ENCODE measurements at regions not wholly inside any gene's neighbourhood (a gene's known extent, or its start where the extent isn't known, plus 50 kb on each side); places are given as distances from the start of the nearest gene placed in this dataset.

DNA sequence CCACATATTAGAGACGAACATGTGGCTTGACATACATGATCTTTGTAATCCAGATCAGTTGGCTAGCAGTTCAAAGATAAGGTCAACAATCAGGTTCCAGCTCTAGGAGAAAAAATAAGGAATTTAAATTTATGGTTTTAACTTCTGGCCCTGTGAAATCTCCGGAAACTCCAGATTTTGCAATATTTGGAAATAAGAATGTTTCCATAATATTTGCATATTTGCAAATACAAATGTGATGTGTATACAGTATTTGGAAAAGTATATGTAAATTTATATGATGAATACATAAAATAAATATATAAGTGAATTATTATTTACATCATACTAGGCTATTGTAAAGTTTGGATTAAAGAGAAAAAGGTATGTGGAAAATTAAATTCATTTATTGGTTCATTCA, 97.1 kb downstream of the KCNJ2 start:
- Histone ChIP-seq H3F3A (ENCODE audit: low read depth) (no peaks in the 10 kb centered on the region), H3K27me3 (ENCODE audit: insufficient read depth, low read length, poor library complexity, severe bottlenecking) (no peaks in the 10 kb centered on the region), H3K79me2 (ENCODE audit: insufficient read depth, low read length) (no peaks in the 10 kb centered on the region), H3K9ac (ENCODE audit: low read depth, low read length, poor library complexity, severe bottlenecking) (no peak overlapping the region), H3K4me3 (ENCODE audit: low read length, poor library complexity, severe bottlenecking) (no peak overlapping the region), H3K36me3 (ENCODE audit: insufficient read depth, low read length) (no peaks in the 10 kb centered on the region), H3K9me2 (replicated peaks; ENCODE audit: low read depth, low read length) (no peaks in the 10 kb centered on the region), H3K9me3 (ENCODE audit: insufficient read depth, low read depth, low read length) (no peaks in the 10 kb centered on the region), H3K4me2 (ENCODE audit: low read depth, low read length, poor library complexity, severe bottlenecking) (no peak overlapping the region), H2AFZ (ENCODE audit: low read length) (no peak overlapping the region), H3K4me1 (ENCODE audit: insufficient read depth, low read length, poor library complexity, severe bottlenecking) (no peaks in the 10 kb centered on the region), H4K20me1 (ENCODE audit: insufficient read depth, low read length, poor library complexity, severe bottlenecking) (no peaks in the 10 kb centered on the region)
- TF ChIP-seq EZH2phosphoT487 (IDR thresholded peaks at IDR 0.05; ENCODE audit: borderline replicate concordance) (no peak), CTCF (conservative IDR thresholded peaks at IDR 0.05; ENCODE audit: low read length) (no peak)

- H3K36me3 ChIP-seq (ENCODE audit: insufficient read depth, low read length): no peaks in the 10 kb centered on the region
- no peaks in the 10 kb centered on the region for H3K79me2 ChIP-seq (ENCODE audit: insufficient read depth, low read length)
- H3K9me2 ChIP-seq (replicated peaks; ENCODE audit: low read depth, low read length): no peaks in the 10 kb centered on the region
- no peaks in the 10 kb centered on the region for H3K27me3 ChIP-seq (ENCODE audit: insufficient read depth, low read length, poor library complexity, severe bottlenecking)
- TF ChIP-seq EZH2phosphoT487 (IDR thresholded peaks at IDR 0.05; ENCODE audit: borderline replicate concordance) (no peak), CTCF (conservative IDR thresholded peaks at IDR 0.05; ENCODE audit: low read length) (no peak)
- no peaks in the 10 kb centered on the region for H4K20me1 ChIP-seq (ENCODE audit: insufficient read depth, low read length, poor library complexity, severe bottlenecking)
- no peak overlapping the region for H3K4me3 ChIP-seq (ENCODE audit: low read length, poor library complexity, severe bottlenecking)
- no peaks in the 10 kb centered on the region for H3K9me3 ChIP-seq (ENCODE audit: insufficient read depth, low read depth, low read length)
- no peaks in the 10 kb centered on the region for H3F3A ChIP-seq (ENCODE audit: low read depth)
- no peak overlapping the region for H3K9ac ChIP-seq (ENCODE audit: low read depth, low read length, poor library complexity, severe bottlenecking)
- H3K4me1 ChIP-seq (ENCODE audit: insufficient read depth, low read length, poor library complexity, severe bottlenecking): no peaks in the 10 kb centered on the region
- no peak overlapping the region for H3K4me2 ChIP-seq (ENCODE audit: low read depth, low read length, poor library complexity, severe bottlenecking)
- H2AFZ ChIP-seq (ENCODE audit: low read length): no peak overlapping the region
These were observed 99.1 kb downstream of the KCNJ2 start for GRCh38 chr17:70268383-70268782.

- H3K79me2 ChIP-seq (ENCODE audit: insufficient read depth, low read length): no peaks in the 10 kb centered on the region
- H3K4me1 ChIP-seq (ENCODE audit: insufficient read depth, low read length, poor library complexity, severe bottlenecking): no peaks in the 10 kb centered on the region
- TF ChIP-seq EZH2phosphoT487 (IDR thresholded peaks at IDR 0.05; ENCODE audit: borderline replicate concordance) (no peak), CTCF (conservative IDR thresholded peaks at IDR 0.05; ENCODE audit: low read length) (no peak)
- H3K9ac ChIP-seq (ENCODE audit: low read depth, low read length, poor library complexity, severe bottlenecking): no peak overlapping the region
- no peaks in the 10 kb centered on the region for H4K20me1 ChIP-seq (ENCODE audit: insufficient read depth, low read length, poor library complexity, severe bottlenecking)
- no peaks in the 10 kb centered on the region for H3K36me3 ChIP-seq (ENCODE audit: insufficient read depth, low read length)
- no peaks in the 10 kb centered on the region for H3K9me2 ChIP-seq (replicated peaks; ENCODE audit: low read depth, low read length)
- H3K27me3 ChIP-seq (ENCODE audit: insufficient read depth, low read length, poor library complexity, severe bottlenecking): no peaks in the 10 kb centered on the region
- no peak overlapping the region for H3K4me2 ChIP-seq (ENCODE audit: low read depth, low read length, poor library complexity, severe bottlenecking)
- H2AFZ ChIP-seq (ENCODE audit: low read length): no peak overlapping the region
- H3K4me3 ChIP-seq (ENCODE audit: low read length, poor library complexity, severe bottlenecking): no peak overlapping the region
- H3F3A ChIP-seq (ENCODE audit: low read depth): no peaks in the 10 kb centered on the region
- H3K9me3 ChIP-seq (ENCODE audit: insufficient read depth, low read depth, low read length): no peaks in the 10 kb centered on the region
These were observed 101.2 kb downstream of the KCNJ2 start for GRCh38 chr17:70270554-70270953.

Data from Loucy (cell line).